C4-2B (cell line): ENCODE measurements at regions not wholly inside any gene's neighbourhood (a gene's known extent, or its start where the extent isn't known, plus 50 kb on each side); places are given as distances from the start of the nearest gene placed in this dataset.
"Not testable (repeated sequence)": the region's sequence is repeated elsewhere in the genome, so short reads cannot be mapped to it uniquely, and the experiment has no call there.

Experiments used
- H3K27ac ChIP-seq: fragments of 450-650 bp; 2 replicates; pipeline ENCODE4 v1.5.1; 2017
- ZFX ChIP-seq: fragments of 450-650 bp; IDR thresholded peaks from 2 replicates; pipeline ENCODE4 v1.6.1; 2017
- TF ChIP-seq, protein P1 (sequence below): fragments of 450-650 bp; conservative IDR thresholded peaks from 2 replicates; pipeline ENCODE4 v1.5.1; 2017; ENCODE audit warnings: mild to moderate bottlenecking

DNA sequence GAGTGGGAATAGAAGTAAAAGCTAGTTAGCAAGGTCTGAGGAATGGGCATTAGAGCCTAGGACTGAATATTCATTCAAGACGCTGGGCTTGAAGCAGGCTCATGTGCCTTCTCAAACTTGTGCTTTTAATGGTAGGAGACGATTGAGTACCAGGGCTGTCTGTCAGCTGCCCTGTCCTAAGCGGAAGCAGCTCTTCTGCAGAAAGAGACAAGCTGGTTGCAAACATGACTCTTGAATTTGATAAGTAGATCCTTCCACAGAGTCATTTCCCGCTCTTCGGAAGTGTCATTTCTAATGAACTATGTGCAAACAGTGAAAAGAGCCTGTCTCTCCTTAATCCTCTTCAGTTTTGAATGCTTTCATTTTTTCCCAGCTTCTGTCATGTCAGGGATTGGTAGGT lies 176.4 kb downstream of the TFAP2B start:
- H3K27ac ChIP-seq, result no peak overlapping the region
- TF ChIP-seq ZFX, result no peak
- TF ChIP-seq, protein P1, sequence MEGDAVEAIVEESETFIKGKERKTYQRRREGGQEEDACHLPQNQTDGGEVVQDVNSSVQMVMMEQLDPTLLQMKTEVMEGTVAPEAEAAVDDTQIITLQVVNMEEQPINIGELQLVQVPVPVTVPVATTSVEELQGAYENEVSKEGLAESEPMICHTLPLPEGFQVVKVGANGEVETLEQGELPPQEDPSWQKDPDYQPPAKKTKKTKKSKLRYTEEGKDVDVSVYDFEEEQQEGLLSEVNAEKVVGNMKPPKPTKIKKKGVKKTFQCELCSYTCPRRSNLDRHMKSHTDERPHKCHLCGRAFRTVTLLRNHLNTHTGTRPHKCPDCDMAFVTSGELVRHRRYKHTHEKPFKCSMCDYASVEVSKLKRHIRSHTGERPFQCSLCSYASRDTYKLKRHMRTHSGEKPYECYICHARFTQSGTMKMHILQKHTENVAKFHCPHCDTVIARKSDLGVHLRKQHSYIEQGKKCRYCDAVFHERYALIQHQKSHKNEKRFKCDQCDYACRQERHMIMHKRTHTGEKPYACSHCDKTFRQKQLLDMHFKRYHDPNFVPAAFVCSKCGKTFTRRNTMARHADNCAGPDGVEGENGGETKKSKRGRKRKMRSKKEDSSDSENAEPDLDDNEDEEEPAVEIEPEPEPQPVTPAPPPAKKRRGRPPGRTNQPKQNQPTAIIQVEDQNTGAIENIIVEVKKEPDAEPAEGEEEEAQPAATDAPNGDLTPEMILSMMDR, result no peak

DNA sequence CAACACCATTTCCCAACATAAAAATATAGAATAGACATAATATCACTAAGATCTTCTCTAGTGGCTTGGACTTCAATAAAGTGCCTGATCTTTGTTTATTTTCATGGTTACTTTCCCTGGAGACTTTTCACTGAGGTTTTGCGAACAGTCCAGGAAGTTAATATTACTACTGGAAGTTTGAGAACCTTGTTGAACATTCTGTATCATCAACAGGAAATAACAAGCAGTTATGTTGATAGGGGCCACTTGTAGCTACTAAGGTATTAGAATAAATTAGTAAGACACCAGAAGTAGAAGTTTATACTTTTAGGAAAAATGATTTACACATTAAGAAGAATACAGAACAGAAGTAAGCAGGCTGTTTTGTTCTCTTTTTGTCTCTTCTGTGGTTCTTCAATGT lies 180.2 kb downstream of the TFAP2B start:
- H3K27ac ChIP-seq, result no peak overlapping the region
- TF ChIP-seq ZFX, result no peak
- TF ChIP-seq, protein P1, result no peak

DNA sequence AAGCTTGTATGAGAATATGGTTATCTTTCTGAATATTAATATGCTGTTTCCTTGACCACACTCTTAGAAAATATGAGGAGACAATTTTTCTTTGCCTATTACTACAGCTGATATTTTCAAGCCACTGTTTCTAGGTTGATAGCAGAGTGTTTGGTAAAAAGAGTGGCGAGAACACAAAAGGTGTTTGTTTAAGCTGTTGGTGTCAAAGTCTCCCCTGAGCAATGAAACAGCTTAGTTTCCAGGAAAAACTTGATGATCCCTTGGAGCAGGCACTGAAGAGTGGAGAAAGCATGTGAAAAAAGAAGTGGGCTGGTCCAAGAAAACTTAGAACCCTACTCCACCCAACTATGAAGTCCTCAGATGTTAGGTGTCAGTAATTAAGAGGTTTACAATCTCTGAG lies 182.7 kb downstream of the TFAP2B start:
- TF ChIP-seq, protein P1, result no peak
- TF ChIP-seq ZFX, result no peak
- H3K27ac ChIP-seq, result no peak overlapping the region

DNA sequence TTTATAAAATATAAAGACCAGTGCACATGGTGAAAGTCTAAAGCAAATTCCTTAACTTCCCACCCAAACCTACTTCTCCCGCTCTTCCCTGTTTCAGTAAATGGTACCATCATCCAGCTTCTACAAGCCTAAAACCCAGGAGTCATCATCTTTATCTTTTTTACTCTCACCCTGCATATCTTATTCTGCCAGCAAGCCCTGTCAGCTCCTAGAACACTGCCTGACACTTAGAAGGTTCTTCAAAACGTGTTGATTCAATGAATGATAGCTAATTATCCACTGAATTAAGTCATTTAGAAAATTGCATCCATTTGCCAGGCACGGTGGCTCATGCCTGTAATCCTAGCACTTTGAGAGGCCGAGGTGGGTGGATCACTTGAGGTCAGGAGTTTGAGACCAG lies 185.7 kb downstream of the TFAP2B start:
- TF ChIP-seq, protein P1, result no peak
- H3K27ac ChIP-seq, result no peak overlapping the region

DNA sequence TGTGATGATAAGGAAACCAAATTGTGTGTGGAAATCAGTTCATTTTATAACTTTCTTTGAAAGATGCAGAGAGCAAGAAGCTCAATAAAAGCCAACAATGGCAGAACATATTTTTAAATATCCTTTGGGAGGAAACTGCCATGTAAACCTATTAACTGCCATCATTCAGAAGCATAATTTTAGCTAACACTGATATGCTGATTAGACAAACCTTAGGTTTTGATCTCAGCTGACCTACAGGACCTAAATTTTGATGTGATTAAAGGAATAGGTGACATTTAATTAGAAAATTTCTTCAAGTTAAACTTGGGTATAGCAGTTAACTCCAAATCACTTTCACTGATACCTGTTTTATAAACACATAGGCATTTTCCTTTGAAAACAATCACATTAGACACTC lies 187.1 kb downstream of the TFAP2B start:
- TF ChIP-seq, protein P1, result no peak
- TF ChIP-seq ZFX, result no peak
- H3K27ac ChIP-seq, result no peak overlapping the region

DNA sequence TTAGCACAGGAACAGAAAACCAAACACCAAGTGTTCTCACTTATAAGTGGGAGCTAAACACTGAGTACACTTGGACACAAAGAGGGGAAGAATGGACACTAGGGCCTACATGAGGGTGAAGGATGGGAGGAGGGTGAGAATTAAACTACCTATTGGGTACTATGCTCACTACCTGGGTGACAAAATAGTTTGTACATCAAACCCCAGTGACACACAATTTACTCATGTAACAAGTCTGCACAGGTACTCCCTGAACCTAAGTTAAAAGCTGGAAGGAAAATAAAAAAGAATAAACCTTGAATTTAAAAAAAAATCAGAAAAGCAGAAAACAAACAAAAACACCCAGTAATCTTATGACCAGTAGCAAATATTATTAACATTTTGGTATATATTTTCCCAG lies 188.6 kb downstream of the TFAP2B start:
- no peak for TF ChIP-seq ZFX
- TF ChIP-seq, protein P1, result no peak

DNA sequence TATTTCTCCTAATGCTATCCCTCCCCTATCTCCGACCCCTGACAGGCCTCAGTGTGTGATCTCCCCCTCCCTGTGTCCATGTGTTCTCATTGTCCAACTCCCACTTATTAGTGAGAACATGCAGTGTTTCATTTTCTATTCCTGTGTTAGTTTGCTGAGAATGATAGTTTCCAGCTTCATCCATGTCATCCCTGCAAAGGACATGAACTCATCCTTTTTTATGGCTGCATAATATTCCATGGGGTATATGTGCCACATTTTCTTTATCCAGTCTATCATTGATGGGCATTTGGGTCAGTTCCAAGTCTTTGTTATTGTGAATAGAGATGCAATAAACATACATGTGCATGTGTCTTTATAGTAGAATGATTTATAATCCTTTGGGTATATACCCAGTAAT lies 190.0 kb downstream of the TFAP2B start:
- H3K27ac ChIP-seq, result not testable (repeated sequence)

More for the DNA sequence above, 188.6 kb downstream of the TFAP2B start:
- H3K27ac ChIP-seq, result no peak overlapping the region

DNA sequence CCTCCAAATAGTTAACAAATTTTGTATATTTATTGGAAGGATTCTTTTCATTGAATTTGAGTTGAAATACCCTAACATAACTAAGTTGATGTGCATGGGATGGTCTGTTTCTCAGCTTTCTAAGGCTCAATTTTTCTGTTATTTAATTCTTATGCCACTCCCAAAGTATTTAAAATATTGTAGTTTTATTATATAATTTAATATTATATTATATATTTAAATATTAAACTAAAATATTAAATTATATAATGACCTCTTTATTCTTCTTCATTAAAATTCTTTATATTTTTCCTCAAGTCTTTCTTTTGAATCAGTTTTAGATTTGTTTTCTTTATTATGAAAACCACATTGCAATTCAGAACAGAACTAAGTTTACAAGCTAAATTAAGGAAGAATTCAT lies 194.7 kb downstream of the TFAP2B start:
- no peak overlapping the region for H3K27ac ChIP-seq
- TF ChIP-seq, protein P1, result no peak
- no peak for TF ChIP-seq ZFX
